A673 (cell line): ENCODE measurements at regions not wholly inside any gene's neighbourhood (a gene's known extent, or its start where the extent isn't known, plus 50 kb on each side); places are given as distances from the start of the nearest gene placed in this dataset.

Experiments
- EZH2 ChIP-seq: fragments of 200-600 bp; sonication (generic); IDR thresholded peaks from 2 replicates; pipeline ENCODE4 v1.6.1; 2017; ENCODE audit warnings: borderline replicate concordance, low read depth, mild to moderate bottlenecking, mixed read lengths, antibody characterized with exemption, low read length; ENCODE audit not compliant: poor library complexity, severe bottlenecking
- TF ChIP-seq, protein P1 (sequence below): fragments of 300-800, 200-600 bp; sonication (generic); conservative IDR thresholded peaks from 2 replicates; pipeline ENCODE4 v1.5.1; 2017; ENCODE audit warnings: low read depth, mild to moderate bottlenecking, antibody characterized with exemption, low read length, moderate library complexity, mixed read lengths

DNA sequence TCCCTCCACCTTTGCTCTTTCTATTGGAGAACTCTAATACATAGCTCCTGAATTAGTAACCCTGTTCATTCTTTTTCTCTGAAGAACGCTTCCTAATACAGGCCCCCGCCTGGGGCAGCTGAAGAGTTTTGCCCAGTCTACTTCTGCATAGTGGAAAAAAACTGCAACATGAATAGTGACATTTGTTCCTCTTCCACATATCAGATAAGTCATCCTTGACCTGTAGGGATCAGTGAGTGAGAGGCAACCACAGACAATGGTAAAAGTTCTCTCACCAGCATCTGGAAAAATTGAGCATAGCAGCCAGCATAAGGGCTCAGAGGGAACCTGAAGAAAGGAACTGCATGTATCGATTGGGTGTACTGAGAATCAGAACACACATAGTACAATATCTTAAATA is 262.0 kb downstream of the STK31 start:
- TF ChIP-seq, protein P1, sequence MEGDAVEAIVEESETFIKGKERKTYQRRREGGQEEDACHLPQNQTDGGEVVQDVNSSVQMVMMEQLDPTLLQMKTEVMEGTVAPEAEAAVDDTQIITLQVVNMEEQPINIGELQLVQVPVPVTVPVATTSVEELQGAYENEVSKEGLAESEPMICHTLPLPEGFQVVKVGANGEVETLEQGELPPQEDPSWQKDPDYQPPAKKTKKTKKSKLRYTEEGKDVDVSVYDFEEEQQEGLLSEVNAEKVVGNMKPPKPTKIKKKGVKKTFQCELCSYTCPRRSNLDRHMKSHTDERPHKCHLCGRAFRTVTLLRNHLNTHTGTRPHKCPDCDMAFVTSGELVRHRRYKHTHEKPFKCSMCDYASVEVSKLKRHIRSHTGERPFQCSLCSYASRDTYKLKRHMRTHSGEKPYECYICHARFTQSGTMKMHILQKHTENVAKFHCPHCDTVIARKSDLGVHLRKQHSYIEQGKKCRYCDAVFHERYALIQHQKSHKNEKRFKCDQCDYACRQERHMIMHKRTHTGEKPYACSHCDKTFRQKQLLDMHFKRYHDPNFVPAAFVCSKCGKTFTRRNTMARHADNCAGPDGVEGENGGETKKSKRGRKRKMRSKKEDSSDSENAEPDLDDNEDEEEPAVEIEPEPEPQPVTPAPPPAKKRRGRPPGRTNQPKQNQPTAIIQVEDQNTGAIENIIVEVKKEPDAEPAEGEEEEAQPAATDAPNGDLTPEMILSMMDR = no peak
- no peak for TF ChIP-seq EZH2
